GM20000 (cell line): ENCODE measurements at regions not wholly inside any gene's neighbourhood (a gene's known extent, or its start where the extent isn't known, plus 50 kb on each side); places are given as distances from the start of the nearest gene placed in this dataset.

Source experiments
- DNase-seq: peaks from one replicate; pipeline ENCODE4 v3.0.0; 2012; ENCODE audit warnings: low spot score
- TF ChIP-seq, protein P1 (sequence below): IDR thresholded peaks from 2 replicates; pipeline ENCODE4 v1.5.1; 2012; ENCODE audit warnings: mild to moderate bottlenecking, control low read depth; ENCODE audit errors: extremely low read depth, missing control alignments

DNA sequence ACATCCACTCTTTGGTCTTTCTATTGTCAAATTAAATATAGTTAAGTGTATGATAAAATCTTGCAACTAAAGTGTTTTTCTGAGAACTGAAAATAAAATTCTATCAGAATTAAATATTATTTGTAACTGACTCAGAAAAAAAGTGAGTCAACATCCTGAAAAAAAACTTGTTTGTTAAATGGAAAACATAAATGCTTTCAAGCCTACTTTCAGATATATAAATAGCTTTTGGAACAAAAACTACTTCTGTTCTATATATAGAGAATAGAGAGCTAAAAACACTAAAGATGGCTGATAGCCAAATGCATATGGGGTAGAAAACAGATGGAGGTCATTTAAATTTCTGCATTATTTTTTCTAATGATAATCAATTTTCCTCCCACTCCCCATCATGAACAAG lies 61.8 kb downstream of the PIK3C2A start:
- peak; percentile 13 for DNase-seq
- TF ChIP-seq, protein P1, sequence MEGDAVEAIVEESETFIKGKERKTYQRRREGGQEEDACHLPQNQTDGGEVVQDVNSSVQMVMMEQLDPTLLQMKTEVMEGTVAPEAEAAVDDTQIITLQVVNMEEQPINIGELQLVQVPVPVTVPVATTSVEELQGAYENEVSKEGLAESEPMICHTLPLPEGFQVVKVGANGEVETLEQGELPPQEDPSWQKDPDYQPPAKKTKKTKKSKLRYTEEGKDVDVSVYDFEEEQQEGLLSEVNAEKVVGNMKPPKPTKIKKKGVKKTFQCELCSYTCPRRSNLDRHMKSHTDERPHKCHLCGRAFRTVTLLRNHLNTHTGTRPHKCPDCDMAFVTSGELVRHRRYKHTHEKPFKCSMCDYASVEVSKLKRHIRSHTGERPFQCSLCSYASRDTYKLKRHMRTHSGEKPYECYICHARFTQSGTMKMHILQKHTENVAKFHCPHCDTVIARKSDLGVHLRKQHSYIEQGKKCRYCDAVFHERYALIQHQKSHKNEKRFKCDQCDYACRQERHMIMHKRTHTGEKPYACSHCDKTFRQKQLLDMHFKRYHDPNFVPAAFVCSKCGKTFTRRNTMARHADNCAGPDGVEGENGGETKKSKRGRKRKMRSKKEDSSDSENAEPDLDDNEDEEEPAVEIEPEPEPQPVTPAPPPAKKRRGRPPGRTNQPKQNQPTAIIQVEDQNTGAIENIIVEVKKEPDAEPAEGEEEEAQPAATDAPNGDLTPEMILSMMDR, result no peak

DNA sequence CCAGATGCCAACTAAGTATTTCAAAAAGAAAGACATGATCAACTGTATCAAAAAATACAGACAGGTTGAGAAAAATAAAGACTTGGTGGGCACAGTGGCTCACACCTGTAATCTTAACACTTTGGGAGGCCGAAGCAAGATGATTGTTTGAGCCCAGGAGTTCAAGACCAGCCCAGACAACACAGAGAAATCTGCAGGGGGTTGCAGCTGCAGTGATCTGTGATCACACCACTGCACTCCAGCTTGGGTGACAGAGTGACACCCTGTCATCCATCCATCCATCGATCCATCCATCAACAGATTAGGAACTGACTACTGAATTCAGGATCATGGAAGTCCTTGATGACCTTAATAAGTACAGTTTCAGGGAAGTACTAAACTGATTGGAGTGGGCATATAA lies 65.0 kb upstream of the RPS13 start:
- TF ChIP-seq, protein P1, result no peak
- no peak for DNase-seq

DNA sequence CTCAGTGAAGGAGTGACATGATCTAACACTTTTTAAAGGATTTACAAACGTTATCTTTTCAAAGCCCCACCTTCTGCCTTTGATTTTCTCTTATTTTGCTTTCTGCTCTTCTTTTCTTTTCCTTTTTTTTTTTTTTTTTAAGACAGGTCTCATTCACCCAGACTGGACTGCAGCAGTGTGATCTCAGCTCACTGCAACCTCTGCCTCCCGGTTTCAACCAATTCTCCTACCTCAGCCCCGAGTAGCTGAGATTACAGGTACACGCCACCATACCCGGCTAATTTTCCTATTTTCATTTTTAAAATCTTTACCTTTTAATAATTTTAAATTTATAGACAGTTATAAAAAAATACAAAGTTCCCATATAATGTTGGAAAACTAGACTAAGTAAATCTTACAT lies 63.7 kb upstream of the RPS13 start:
- no peak for DNase-seq
- TF ChIP-seq, protein P1, result no peak

DNA sequence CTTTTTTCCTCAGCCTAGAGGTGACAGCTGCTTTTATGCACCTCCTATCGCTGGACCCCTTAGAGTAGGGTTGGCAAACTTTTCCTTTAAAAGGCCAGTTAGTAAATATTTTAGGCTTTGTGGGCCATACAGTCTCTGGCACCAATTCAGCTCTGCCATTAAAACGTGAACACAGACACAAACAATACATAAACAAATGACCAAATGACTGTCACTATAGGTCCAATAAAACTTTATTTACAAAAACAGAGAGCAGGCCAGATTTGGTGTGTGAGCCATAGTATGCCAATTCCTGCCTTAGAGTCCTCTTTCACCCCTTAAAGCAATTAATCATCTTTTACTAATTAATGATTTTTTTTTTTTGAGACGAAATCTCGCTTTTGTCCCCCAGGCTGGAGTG lies 61.1 kb upstream of the RPS13 start:
- TF ChIP-seq, protein P1, result no peak
- DNase-seq, result no peak

DNA sequence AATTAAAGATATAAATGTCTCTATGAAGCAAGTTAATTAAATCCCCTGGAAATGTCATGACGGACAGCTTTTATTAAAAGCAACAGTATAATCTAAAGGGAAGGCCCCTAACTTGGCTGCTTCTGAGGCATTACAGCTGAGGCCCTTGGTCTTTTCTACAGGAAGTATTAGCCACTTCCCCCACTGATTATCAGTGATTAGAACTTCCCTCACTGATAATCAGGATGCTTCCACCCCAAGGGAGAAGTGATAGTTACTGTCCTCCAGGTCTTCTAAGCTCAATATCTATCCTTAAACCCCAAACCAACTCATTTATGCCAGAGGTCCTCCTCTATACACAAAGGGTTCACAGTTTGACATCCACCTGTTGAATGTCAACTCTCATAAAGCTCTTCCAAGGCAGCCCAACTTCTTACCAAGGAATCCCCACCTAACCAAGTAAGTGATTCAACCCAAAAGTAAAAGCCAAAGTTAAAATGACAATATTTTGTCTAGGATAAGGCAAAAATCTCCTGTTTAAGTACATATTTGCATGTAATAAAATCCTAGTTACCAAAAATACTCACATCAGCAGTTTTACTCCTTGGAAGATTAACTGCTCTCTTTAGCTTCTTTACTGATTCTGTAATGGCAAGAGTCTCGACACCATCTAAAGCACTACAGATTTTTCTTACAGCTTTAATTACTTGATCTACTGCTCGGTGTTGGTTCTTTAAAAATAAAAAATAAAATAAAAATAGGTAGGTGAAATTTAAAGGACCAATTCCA lies 58.6 kb upstream of the RPS13 start:
- DNase-seq, result no peak
- TF ChIP-seq, protein P1, result no peak

DNA sequence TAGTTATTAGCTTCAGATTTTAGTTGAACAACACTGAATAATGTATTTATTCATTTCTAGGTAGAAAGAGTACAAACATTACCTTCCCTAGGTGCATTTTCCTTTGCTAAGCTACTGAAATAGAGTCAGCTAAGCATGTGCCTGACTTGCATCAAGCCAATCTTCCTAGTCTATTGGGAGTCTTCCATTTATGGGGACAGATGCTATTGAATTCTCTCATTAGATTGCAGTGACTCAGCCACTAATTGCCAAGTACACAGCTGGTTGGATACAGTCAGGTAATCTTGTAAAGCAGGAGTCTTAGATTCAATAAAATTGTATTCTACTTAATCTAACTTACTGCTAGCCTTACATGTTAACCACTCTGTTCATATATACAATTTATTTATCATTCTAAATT lies 55.2 kb upstream of the RPS13 start:
- no peak for DNase-seq
- TF ChIP-seq, protein P1, result no peak

DNA sequence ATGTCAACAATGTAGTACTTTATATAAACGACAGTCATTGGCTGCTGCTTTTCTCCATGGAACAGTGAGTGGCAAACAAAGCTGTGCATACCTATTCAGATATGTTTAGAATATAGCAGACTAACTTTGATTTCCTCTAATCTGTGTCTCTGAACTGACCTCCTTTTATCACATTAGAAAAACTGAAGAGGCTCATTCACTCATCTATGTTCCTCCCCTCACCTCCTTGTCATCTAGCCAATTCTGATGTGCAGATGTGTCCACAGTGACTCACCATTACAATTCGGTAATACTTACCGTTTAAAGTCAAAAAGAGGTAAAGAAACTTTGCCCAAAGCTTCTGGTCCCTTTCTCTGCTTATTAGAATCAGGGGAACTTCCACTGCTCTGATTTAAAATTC lies 51.5 kb upstream of the RPS13 start:
- TF ChIP-seq, protein P1, result no peak
- DNase-seq, result no peak
